ENCODE measurements at regions not wholly inside any gene's neighbourhood (a gene's known extent, or its start where the extent isn't known, plus 50 kb on each side); places are given as distances from the start of the nearest gene placed in this dataset.
"Not testable (repeated sequence)": the region's sequence is repeated elsewhere in the genome, so short reads cannot be mapped to it uniquely, and the experiment has no call there.

DNA sequence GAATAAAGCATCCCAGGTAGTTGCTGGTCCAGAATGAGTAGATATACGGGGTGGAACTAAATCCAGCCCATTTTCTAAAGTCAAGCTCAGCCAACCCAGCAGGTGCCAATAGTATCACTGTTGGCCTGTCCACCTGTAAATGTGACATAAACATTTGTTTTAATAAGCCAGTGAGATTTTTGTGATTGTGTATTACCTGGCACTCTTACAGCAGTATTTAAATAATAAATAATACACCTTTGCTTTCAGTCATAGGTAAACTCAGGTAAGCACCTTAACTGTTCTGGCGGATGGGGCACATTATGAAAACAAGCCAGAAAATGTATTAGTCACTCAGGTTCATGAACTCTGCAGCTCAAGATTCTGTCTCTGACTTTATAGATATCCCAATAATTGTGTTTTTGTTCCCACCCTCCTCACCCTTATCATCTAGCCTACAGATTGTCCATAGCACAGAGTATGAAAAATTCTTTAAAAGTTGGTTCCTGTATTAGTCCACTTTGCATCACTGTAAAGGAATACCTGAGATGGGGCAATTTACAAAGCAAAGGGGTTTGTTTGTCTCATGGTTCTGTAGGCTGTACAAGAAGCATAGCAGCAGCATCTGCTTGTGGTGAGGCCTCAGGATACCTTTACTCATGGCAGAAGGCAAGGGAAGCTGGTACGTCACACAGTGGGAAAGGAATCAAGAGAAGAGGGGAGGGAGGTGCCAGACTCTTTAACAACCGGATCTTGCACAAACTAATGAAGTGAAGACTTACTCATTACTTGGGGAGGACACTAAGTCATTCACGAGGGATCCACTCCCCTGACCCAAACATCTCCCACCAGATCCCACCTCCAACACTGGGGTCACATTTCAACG, 73.0 kb upstream of the CYRIA start:
- no peak overlapping the region for H3K4me3 ChIP-seq (ENCODE audit: low read length)
- no peak for TF ChIP-seq CTCF (IDR thresholded peaks at IDR 0.05; ENCODE audit: insufficient read depth, low read depth, low read length, missing control alignments)
- peak; percentile 24 for DNase-seq (ENCODE audit: low read depth)

- no peak for DNase-seq (ENCODE audit: low read depth)
- no peak for TF ChIP-seq CTCF (IDR thresholded peaks at IDR 0.05; ENCODE audit: insufficient read depth, low read depth, low read length, missing control alignments)
- no peak overlapping the region for H3K4me3 ChIP-seq (ENCODE audit: low read length)
Measured at GRCh38 chr2:16737812-16738211, 72.2 kb upstream of the CYRIA start.

GRCh38 chr2:16736633-16737032, 71.0 kb upstream of the CYRIA start:
- H3K4me3 ChIP-seq (ENCODE audit: low read length): no peak overlapping the region
- no peak for DNase-seq (ENCODE audit: low read depth)
- no peak for TF ChIP-seq CTCF (IDR thresholded peaks at IDR 0.05; ENCODE audit: insufficient read depth, low read depth, low read length, missing control alignments)

- no peak for TF ChIP-seq CTCF (IDR thresholded peaks at IDR 0.05; ENCODE audit: insufficient read depth, low read depth, low read length, missing control alignments)
- H3K4me3 ChIP-seq (ENCODE audit: low read length): no peak overlapping the region
- no peak for DNase-seq (ENCODE audit: low read depth)
Measured at GRCh38 chr2:16729335-16729734, 63.7 kb upstream of the CYRIA start.

GRCh38 chr2:16728351-16729136, 62.9 kb upstream of the CYRIA start:
- no peak for DNase-seq (ENCODE audit: low read depth)
- no peak for TF ChIP-seq CTCF (IDR thresholded peaks at IDR 0.05; ENCODE audit: insufficient read depth, low read depth, low read length, missing control alignments)
- no peak overlapping the region for H3K4me3 ChIP-seq (ENCODE audit: low read length)

DNA sequence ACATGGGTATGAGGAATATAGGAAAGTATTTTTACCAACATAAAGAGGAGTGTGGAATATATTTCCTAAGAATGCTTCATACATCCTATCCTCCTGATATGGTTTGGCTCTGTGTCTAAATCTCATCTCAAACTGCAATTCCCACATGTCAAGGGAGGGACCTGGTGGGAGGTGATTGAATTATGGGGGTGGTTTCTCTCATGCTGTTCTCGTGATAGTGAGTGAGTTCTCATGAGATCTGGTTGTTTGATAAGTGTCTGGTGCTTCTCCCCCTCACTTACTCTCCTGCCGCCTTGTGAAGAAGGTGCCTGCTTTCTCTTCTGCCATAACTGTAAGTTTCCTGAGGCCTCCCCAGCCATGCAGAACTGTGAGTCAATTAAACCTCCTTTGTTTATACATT, 62.2 kb upstream of the CYRIA start:
- not testable (repeated sequence) for DNase-seq (ENCODE audit: low read depth); H3K4me3 ChIP-seq (ENCODE audit: low read length)

- DNase-seq (ENCODE audit: low read depth): peak; percentile 15
- peak; percentile 14 for TF ChIP-seq CTCF (IDR thresholded peaks at IDR 0.05; ENCODE audit: insufficient read depth, low read depth, low read length, missing control alignments)
- H3K4me3 ChIP-seq (ENCODE audit: low read length): no peak overlapping the region
Measured at GRCh38 chr2:16727256-16727655, 61.6 kb upstream of the CYRIA start.
